MM.1S (cell line): ENCODE measurements at regions not wholly inside any gene's neighbourhood (a gene's known extent, or its start where the extent isn't known, plus 50 kb on each side); places are given as distances from the start of the nearest gene placed in this dataset.

Source experiments
- DNase-seq: peaks from one replicate; pipeline ENCODE4 v3.0.0-alpha.2; 2015
- H2AFZ ChIP-seq: fragments of 300-600 bp; sonication (generic); 2 replicates; pipeline ENCODE4 v1.6.0; 2016; ENCODE audit warnings: antibody characterized with exemption, low read length
- H3F3A ChIP-seq: fragments of 300-600 bp; sonication (generic); 2 replicates; pipeline ENCODE4 v1.6.1; 2016; ENCODE audit warnings: mild to moderate bottlenecking, antibody characterized with exemption, low read length, moderate library complexity, mixed read lengths; ENCODE audit not compliant: insufficient read depth
- H3K27ac ChIP-seq: fragments of 300-600 bp; sonication (generic); 2 replicates; pipeline ENCODE4 v1.5.1; 2016; ENCODE audit warnings: mild to moderate bottlenecking, low read length
- H3K27me3 ChIP-seq: fragments of 300-600 bp; sonication (generic); replicated peaks from 2 replicates; pipeline ENCODE4 v1.6.0; 2016; ENCODE audit warnings: low read length; ENCODE audit not compliant: insufficient read depth
- H3K36me3 ChIP-seq: fragments of 300-600 bp; sonication (generic); replicated peaks from 2 replicates; pipeline ENCODE4 v1.6.1; 2016; ENCODE audit warnings: mild to moderate bottlenecking, low read length, mixed read lengths; ENCODE audit not compliant: insufficient read depth
- H3K4me1 ChIP-seq: fragments of 300-600 bp; sonication (generic); 2 replicates; pipeline ENCODE4 v1.6.1; 2016; ENCODE audit warnings: low read length, mixed read lengths
- H3K4me2 ChIP-seq: fragments of 300-600 bp; sonication (generic); 2 replicates; pipeline ENCODE4 v1.6.0; 2016; ENCODE audit warnings: low read depth, low read length
- H3K4me3 ChIP-seq: fragments of 300-600 bp; sonication (generic); 2 replicates; pipeline ENCODE4 v1.5.1; 2016; ENCODE audit warnings: low read length, mixed read lengths
- H3K79me2 ChIP-seq: fragments of 300-600 bp; sonication (generic); 2 replicates; pipeline ENCODE4 v1.6.1; 2016; ENCODE audit warnings: mixed run types, low read length, mixed read lengths
- H3K9ac ChIP-seq: fragments of 300-600 bp; sonication (generic); 2 replicates; pipeline ENCODE4 v1.6.1; 2016; ENCODE audit warnings: low read length, mixed read lengths
- H3K9me2 ChIP-seq: fragments of 300-600 bp; sonication (generic); replicated peaks from 2 replicates; pipeline ENCODE4 v1.6.1; 2016; ENCODE audit warnings: mild to moderate bottlenecking, low read length, mixed read lengths; ENCODE audit not compliant: insufficient read depth
- H3K9me3 ChIP-seq: fragments of 300-600 bp; sonication (generic); replicated peaks from 2 replicates; pipeline ENCODE4 v1.6.1; 2016; ENCODE audit warnings: mild to moderate bottlenecking, low read length, mixed read lengths; ENCODE audit not compliant: insufficient read depth
- H4K20me1 ChIP-seq: fragments of 300-600 bp; sonication (generic); 2 replicates; pipeline ENCODE4 v1.6.1; 2016; ENCODE audit warnings: mild to moderate bottlenecking, low read length, moderate library complexity, mixed read lengths; ENCODE audit not compliant: insufficient read depth
- EZH2 ChIP-seq: fragments of 300-600 bp; sonication (generic); optimal IDR thresholded peaks from 2 replicates; pipeline ENCODE3; 2017; ENCODE audit warnings: low read depth, mild to moderate bottlenecking, antibody characterized with exemption, low read length, mixed read lengths
- EZH2phosphoT487 ChIP-seq: fragments of 300-600 bp; sonication (generic); IDR thresholded peaks from 2 replicates; pipeline ENCODE4 v1.6.1; 2018; ENCODE audit warnings: antibody characterized with exemption, low read length
- TF ChIP-seq, protein P1 (sequence below): fragments of 300-600 bp; sonication (generic); IDR thresholded peaks from 2 replicates; pipeline ENCODE4 v1.5.1; 2016; ENCODE audit warnings: antibody characterized with exemption, low read length, mixed read lengths

DNA sequence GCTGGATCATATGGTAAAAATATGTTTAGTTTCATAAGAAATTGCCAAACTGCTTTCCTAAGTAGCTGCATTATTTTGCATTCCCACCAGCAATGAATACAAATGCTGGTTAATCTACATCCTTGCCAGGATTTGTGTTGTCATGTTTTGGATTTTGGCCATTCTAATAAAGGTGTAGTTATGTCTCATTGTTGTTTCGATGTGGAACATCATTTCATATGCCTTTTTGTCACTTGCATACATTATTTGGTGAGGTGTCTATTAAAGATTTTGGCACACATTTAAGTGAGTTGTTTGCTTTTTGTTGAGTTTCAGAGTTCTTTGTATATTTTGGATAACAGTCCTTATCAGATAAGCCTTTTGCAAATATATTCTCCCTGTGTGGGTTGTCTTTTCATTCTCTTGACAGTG lies 299.2 kb upstream of the TFPI start:
- TF ChIP-seq, protein P1, sequence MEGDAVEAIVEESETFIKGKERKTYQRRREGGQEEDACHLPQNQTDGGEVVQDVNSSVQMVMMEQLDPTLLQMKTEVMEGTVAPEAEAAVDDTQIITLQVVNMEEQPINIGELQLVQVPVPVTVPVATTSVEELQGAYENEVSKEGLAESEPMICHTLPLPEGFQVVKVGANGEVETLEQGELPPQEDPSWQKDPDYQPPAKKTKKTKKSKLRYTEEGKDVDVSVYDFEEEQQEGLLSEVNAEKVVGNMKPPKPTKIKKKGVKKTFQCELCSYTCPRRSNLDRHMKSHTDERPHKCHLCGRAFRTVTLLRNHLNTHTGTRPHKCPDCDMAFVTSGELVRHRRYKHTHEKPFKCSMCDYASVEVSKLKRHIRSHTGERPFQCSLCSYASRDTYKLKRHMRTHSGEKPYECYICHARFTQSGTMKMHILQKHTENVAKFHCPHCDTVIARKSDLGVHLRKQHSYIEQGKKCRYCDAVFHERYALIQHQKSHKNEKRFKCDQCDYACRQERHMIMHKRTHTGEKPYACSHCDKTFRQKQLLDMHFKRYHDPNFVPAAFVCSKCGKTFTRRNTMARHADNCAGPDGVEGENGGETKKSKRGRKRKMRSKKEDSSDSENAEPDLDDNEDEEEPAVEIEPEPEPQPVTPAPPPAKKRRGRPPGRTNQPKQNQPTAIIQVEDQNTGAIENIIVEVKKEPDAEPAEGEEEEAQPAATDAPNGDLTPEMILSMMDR, result no peak
- TF ChIP-seq EZH2, result no peak
- Histone ChIP-seq H3K9ac (no peak overlapping the region), H2AFZ (no peak overlapping the region), H3K79me2 (no peaks in the 10 kb centered on the region), H3K27ac (no peak overlapping the region), H3K9me2 (no peaks in the 10 kb centered on the region), H3K4me1 (peaks cover 15% of the 10 kb centered on the region), H3K36me3 (no peaks in the 10 kb centered on the region), H3K27me3 (no peaks in the 10 kb centered on the region), H3K4me2 (no peak overlapping the region), H4K20me1 (no peaks in the 10 kb centered on the region), H3F3A (no peaks in the 10 kb centered on the region; the same call in 1 of the 2 replicates), H3K9me3 (no peaks in the 10 kb centered on the region), H3K4me3 (no peak overlapping the region)
- no peak for DNase-seq

DNA sequence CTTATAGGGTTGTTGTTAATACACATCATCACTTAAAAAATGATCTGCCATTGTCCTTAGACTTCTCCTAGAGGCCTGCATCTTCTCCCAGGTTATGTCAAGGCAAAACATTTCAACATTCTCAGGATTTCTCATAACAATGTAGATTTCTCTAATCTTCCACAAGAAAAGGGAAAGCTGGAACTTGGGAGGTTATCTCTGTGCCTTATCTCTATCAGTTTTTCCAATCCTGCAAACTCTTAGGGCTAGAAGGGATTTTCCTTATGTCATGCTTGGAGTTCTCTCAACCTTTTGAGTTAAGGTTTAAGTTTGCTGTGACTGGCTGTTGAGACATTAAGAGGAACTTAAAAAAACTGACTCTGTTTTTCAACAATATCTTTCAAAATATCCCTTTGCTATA lies 300.6 kb upstream of the TFPI start:
- Histone ChIP-seq H4K20me1 (no peaks in the 10 kb centered on the region), H3K4me1 (peaks cover 15% of the 10 kb centered on the region), H3K27me3 (no peaks in the 10 kb centered on the region), H3K4me2 (no peak overlapping the region), H3F3A (no peaks in the 10 kb centered on the region; the same call in 1 of the 2 replicates), H3K27ac (no peak overlapping the region), H3K9me3 (no peaks in the 10 kb centered on the region), H3K36me3 (no peaks in the 10 kb centered on the region), H3K79me2 (no peaks in the 10 kb centered on the region), H3K9ac (no peak overlapping the region), H2AFZ (no peak overlapping the region), H3K9me2 (no peaks in the 10 kb centered on the region), H3K4me3 (no peak overlapping the region)
- DNase-seq, result no peak
- TF ChIP-seq EZH2 (no peak), EZH2phosphoT487 (no peak)
- TF ChIP-seq, protein P1, result no peak

DNA sequence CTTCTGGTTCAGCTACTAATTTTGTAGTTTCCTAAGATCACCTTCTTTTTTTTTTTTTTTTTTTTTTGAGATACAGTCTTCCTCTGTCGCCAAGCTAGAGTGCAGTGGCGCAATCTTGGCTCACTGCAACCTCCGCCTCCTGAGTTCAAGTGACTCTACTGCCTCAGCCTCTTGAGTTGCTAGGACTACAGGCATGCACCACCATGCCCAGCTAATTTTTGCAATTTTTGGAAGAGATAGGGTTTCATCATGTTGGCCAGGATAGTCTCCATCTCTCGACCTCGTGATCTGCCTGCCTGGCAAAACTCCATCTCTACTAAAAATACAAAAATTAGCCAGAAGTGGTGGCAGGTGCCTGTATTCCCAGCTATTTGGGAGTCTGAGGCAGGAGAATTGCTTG lies 301.5 kb upstream of the TFPI start:
- H3K27me3 ChIP-seq, result no peaks in the 10 kb centered on the region
- peaks cover 15% of the 10 kb centered on the region for H3K4me1 ChIP-seq
- no peak overlapping the region for H3K9ac ChIP-seq
- H3K9me3 ChIP-seq, result no peaks in the 10 kb centered on the region
- no peaks in the 10 kb centered on the region for H3K9me2 ChIP-seq
- H3K4me3 ChIP-seq, result no peak overlapping the region
- no peaks in the 10 kb centered on the region for H3K36me3 ChIP-seq
- H3K4me2 ChIP-seq, result no peak overlapping the region
- no peak for DNase-seq
- H3K79me2 ChIP-seq, result no peaks in the 10 kb centered on the region
- H2AFZ ChIP-seq, result no peak overlapping the region
- H3K27ac ChIP-seq, result no peak overlapping the region
- no peak for TF ChIP-seq EZH2
- TF ChIP-seq, protein P1, result no peak
- no peak for TF ChIP-seq EZH2phosphoT487
- no peaks in the 10 kb centered on the region; the same call in 1 of the 2 replicates for H3F3A ChIP-seq
- H4K20me1 ChIP-seq, result no peaks in the 10 kb centered on the region
